Gastrocnemius medialis (tissue), 4 donors: ENCODE measurements at regions not wholly inside any gene's neighbourhood (a gene's known extent, or its start where the extent isn't known, plus 50 kb on each side); places are given as distances from the start of the nearest gene placed in this dataset.

ENCODE experiments used
- CTCF ChIP-seq, 5 experiments: fragments of 450-650 bp in 3 of 5; fragments of 200-600 bp in 2 of 5; sonication (generic) in 2 of 5; IDR thresholded peaks in 4 of 5; conservative IDR thresholded peaks in 1 of 5; 1 replicate in 4 of 5; 2 replicates in 1 of 5; pipeline ENCODE4 v1.5.1; 2016 to 2019; ENCODE audit warnings: antibody characterized with exemption in 5 of 5, mild to moderate bottlenecking in 3 of 5, moderate library complexity in 3 of 5
- POLR2A ChIP-seq, 2 donors: fragments of 450-650 bp; IDR thresholded peaks; one replicate each; pipeline ENCODE4 v1.6.1; 2017; ENCODE audit warnings: antibody characterized with exemption in 2 of 2, mild to moderate bottlenecking in 2 of 2, moderate library complexity in 2 of 2

GRCh38 chr10:33860552-33860951 is 526.1 kb upstream of the NRP1 start:
- TF ChIP-seq CTCF (IDR thresholded peaks at IDR 0.05 in 4 of 5, conservative IDR thresholded peaks at IDR 0.05 in 1 of 5) (no peak), POLR2A (IDR thresholded peaks at IDR 0.05) (no peak)
